ENCODE measurements at regions not wholly inside any gene's neighbourhood (a gene's known extent, or its start where the extent isn't known, plus 50 kb on each side); places are given as distances from the start of the nearest gene placed in this dataset.
"Not testable (repeated sequence)": the region's sequence is repeated elsewhere in the genome, so short reads cannot be mapped to it uniquely, and the experiment has no call there.

DNA sequence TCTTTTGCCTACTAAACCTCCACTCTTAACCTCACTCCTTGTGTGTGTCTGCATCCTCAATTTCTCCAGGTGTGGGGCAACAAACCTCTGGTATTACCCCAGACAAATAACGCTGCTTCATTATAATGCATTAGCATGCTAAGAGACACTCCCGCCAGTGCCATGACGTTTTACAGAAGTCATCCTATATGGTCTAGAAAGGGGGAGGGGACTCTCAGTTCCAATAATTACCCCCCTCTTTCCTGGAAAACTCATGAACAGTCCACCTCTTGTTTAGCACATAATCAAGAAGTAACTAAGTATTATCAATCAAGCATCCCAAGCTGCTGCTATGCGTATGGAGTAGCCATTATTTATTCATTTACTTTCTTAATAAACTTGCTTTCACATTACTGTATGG is 364.5 kb downstream of the TYW1 start:
- no peak for DNase-seq

DNA sequence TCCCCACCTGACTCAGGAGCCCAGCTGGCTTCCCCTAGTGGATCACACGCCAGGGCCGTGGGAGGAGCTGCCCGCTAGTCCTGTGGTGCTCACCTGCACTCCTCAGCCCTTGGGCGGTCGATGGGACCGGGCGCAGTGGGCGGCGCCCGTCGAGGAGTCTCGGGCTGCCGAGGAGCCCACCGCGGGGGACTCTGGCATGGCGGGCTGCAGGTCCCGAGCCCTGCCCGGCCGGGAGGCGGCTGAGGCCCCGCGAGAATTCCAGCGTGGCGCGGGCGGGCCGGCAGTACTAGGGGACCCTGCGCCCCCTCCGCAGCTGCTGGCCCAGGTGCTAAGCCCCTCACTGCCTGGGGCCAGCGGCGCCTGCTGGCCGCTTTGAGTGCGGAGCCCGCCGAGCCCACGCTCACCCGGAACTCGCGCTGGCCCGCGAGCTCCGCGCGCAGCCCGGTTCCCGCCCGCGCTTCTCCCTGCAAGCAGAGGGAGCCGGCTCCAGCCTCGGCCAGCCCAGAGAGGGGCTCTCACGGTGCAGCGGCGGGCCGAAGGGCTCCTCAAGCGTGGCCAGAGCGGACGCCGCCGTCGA is 367.9 kb downstream of the TYW1 start:
- no peak for DNase-seq

DNA sequence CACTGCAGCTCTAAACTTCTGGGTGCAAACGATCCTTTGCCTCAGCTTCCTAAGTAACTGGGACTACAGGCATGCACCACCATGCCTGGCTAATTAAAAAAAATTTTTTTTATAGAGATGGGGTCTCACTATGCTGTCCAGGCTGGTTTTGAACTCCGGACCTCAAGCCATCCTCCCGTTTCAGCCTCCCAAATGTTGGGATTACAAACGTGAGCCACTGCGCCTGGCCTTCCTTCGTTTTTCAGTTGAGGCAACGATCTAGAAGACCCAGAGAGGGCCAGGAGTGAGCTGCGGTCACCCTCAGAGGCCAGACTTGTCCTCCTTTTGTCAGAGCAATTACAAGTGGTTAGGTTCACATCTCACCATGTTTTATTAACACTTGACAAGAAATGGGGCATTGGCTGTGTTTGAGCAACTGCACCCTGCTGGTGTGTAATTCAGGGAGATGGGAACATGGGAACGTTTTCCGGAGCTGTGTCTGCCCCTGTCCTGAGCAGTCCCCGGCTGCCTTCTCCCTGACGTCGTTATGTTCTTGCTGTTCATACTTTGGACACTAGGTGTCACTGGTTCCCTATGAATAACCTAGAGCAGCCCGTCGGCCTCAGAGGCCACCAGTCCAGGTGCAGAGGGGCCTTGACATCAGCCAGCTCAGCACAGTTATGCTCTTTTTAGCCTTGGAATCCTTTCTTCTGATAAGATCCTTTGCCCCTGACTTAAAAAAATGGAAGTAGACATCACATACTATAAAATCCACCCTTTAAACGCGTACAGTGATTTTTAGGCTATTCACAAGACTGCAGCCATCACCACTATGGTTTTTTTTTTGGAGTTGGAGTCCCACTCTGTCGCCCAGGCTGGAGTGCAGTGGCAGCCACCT is 375.0 kb downstream of the TYW1 start:
- DNase-seq = peak; percentile 76

DNA sequence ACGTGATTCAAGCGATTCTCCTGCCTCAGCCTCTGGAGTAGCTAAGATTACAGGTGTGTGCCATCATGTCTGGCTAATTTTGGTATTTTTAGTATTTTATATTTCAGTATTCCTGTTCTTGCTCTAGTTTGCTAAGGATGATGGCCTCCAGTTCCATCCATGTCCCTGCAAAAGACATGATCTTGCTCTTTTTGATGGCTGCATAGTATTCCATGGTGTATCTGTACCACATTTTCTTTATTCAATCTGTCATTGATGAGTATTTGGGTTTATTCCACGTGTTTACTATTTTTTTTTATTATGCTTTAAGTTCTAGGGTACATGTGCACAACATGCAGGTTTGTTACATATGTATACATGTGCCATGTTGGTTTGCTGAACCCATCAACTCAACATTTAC is 376.8 kb downstream of the TYW1 start:
- DNase-seq = not testable (repeated sequence)

GRCh38 chr7:67375427-67375826 is 378.8 kb downstream of the TYW1 start:
- DNase-seq = no peak

- DNase-seq = peak; percentile 62
These were observed 381.6 kb downstream of the TYW1 start for GRCh38 chr7:67377939-67378862.

GRCh38 chr7:67380326-67380725 is 383.7 kb downstream of the TYW1 start:
- no peak for DNase-seq

DNA sequence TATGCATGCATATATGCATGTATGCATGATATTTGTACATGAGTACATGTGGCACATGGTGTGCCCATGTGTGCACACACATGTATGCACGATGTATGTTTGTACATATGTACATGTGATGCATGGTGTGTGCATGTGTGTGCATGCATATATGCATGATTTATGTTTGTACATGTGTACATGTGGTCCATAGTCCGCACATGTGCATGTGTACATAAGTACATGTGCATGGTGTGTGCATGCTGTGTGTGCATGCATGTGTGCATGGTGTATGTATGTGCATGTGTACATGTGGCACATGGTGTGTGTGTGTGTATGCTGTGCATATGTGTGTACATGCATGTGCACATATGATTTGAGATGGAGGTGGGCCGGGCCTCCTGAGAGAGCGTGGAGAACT is 384.2 kb downstream of the TYW1 start:
- no peak for DNase-seq

- no peak for DNase-seq
These were observed 391.2 kb downstream of the TYW1 start for GRCh38 chr7:67387851-67388250.

DNA sequence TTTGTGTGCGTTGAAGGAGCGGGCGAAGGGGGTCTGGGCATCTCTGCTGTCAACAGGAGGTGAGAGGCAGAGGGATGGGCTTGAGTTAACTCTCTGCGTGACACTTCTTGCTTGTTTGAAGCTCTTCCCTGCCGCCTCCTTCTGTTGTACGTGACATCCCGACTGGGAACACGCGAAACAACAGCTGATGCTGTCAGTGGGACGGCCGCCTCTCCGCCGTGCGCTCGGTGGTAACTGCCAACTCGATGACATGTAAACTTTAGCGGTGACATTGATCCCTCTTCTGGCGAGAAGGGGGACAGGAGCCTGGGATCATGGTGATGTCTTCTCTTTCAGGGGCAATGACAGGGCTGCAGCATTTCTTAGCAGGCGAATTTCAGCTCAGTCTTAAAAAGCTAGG is 394.5 kb downstream of the TYW1 start:
- no peak for DNase-seq

- no peak for DNase-seq
These were observed 396.2 kb downstream of the TYW1 start for GRCh38 chr7:67392596-67393438.

GRCh38 chr7:67393903-67394302 is 397.3 kb downstream of the TYW1 start:
- no peak for DNase-seq

DNA sequence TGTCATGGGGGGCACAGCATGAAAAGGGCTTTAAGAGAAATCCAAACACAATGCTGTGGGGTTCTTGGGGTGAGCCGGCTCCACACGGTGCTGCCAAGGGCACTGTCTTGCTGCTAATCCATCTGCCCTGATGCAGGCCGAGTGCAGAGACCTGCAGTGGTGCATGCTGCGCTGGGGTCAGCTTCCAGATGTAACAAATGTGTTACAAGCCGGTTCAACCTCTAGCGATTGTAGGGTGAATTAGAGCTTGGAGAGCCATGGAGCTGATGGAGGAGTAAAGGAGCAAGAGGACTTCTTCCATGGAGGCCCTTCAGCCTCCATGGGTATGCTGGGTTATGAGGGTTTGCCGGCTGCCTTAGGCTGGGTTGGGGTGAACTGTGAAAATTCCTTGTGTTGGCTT is 402.3 kb downstream of the TYW1 start:
- no peak for DNase-seq

- no peak for DNase-seq
These were observed 404.9 kb downstream of the TYW1 start for GRCh38 chr7:67401492-67401891.

- no peak for DNase-seq
These were observed 405.6 kb downstream of the TYW1 start for GRCh38 chr7:67402280-67402679.

DNA sequence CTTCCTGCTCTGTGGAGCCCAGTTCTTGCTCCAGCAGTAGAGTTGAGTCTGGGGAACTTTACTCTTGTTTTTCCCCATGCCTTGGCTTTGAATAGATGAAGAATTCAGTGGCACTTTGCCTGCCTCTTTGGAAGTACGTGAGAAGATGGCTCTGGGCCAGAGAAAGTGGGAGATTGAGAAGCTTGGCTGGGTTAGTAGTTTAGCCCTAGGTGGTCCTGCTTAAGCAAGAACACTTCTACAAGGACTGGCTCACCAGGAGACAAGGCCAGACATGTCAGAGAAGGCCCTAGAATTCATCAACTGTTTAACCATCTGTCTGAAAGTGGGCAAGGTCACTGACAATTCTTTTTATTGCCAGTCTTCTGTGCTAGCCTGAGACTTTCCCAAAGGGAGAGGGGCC is 410.3 kb downstream of the TYW1 start:
- DNase-seq = no peak

DNA sequence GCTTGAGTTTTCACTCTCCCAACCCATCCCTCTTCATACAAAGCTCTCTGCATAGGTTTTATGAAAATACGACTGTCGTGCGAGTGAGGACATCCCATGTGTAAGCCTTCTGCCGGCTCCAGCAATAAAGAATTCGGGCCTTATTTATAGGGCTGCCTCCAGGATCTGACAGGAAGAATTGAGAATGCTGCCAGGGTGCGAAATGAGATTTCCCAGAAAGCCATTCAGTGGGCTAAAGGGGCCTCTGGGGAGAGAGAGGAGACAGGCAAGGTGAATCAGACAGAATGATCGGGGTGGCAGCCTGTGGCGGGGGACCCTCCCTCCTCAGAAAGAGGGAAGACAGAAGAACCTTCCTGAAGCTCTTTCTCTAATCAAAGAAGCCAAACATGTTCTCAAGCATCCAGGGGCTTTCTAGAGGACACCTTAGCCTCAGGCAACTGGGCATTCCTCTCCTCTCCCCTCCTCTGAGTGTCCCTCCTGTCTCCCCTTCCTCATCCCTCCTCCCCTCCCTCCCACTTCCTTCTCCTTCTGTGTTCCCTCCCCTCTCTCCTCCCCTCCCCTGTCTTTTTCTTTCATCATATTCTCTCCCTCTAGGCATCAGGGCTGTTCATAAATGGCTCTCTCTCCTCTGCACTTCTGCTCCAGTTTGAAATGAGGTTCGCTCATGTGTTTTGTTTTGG is 410.9 kb downstream of the TYW1 start:
- no peak for DNase-seq

GRCh38 chr7:67408109-67408508 is 411.5 kb downstream of the TYW1 start:
- no peak for DNase-seq

GRCh38 chr7:67413670-67414069 is 417.0 kb downstream of the TYW1 start:
- DNase-seq = peak; percentile 38

- no peak for DNase-seq
These were observed 418.2 kb downstream of the TYW1 start for GRCh38 chr7:67414858-67415257.

- DNase-seq = no peak
These were observed 426.0 kb downstream of the TYW1 start for GRCh38 chr7:67422601-67423000.

- no peak for DNase-seq
These were observed 426.4 kb downstream of the TYW1 start for GRCh38 chr7:67423065-67423464.
